ENCODE measurements at regions not wholly inside any gene's neighbourhood (a gene's known extent, or its start where the extent isn't known, plus 50 kb on each side); places are given as distances from the start of the nearest gene placed in this dataset.

GRCh38 chr7:94261067-94261466 lies 133.6 kb upstream of the COL1A2 start:
- DNase-seq (no peak), ATAC-seq (no peak)
- ChIA-PET CTCF (no interaction called here), POLR2A (ENCODE audit: unreplicated experiment) (no interaction called here)
- no peak overlapping the region for H3K4me3 ChIP-seq (ENCODE audit: low read length)
- no peaks in the 10 kb centered on the region for H3K36me3 ChIP-seq (ENCODE audit: low read depth, low read length)
- no peaks in the 10 kb centered on the region for H3K79me2 ChIP-seq (ENCODE audit: low read length)
- H3K9me2 ChIP-seq (replicated peaks; ENCODE audit: low read length) = no peaks in the 10 kb centered on the region
- no peak overlapping the region for H3K27ac ChIP-seq (ENCODE audit: low read length)
- peaks cover 13% of the 10 kb centered on the region; the same call in 1 of the 2 replicates for H3K27me3 ChIP-seq (ENCODE audit: low read length)
- no peak overlapping the region for H2AFZ ChIP-seq (ENCODE audit: low read length)
- TF ChIP-seq EZH2phosphoT487 (IDR thresholded peaks at IDR 0.05; ENCODE audit: borderline replicate concordance, low read length) = no peak
- TF ChIP-seq EZH2 (IDR thresholded peaks at IDR 0.05; ENCODE audit: low read length, unreplicated experiment) = no peak
- TF ChIP-seq CTCF (conservative IDR thresholded peaks at IDR 0.05; ENCODE audit: low read depth, low read length) = no peak
- H3K9ac ChIP-seq (ENCODE audit: low read length) = no peak overlapping the region
- H4K20me1 ChIP-seq (ENCODE audit: low read length) = no peaks in the 10 kb centered on the region
- H3K9me3 ChIP-seq (ENCODE audit: low read length) = no peaks in the 10 kb centered on the region
- BruUV-seq (replicated peaks) = no TSS peak
- no peaks in the 10 kb centered on the region for H3F3A ChIP-seq (ENCODE audit: low read length, unreplicated experiment)
- H3K4me2 ChIP-seq (ENCODE audit: low read length) = no peak overlapping the region
- intact Hi-C loops (cut with micrococcal nuclease) = no loop called here
- H3K4me1 ChIP-seq (ENCODE audit: insufficient read depth, low read length) = no peaks in the 10 kb centered on the region

GRCh38 chr7:94264756-94265155 lies 129.9 kb upstream of the COL1A2 start:
- Histone ChIP-seq H3K9me3 (ENCODE audit: low read length) (no peaks in the 10 kb centered on the region), H3F3A (ENCODE audit: low read length, unreplicated experiment) (no peaks in the 10 kb centered on the region), H2AFZ (ENCODE audit: low read length) (no peak overlapping the region), H3K4me1 (ENCODE audit: insufficient read depth, low read length) (no peaks in the 10 kb centered on the region), H3K4me2 (ENCODE audit: low read length) (no peak overlapping the region), H3K79me2 (ENCODE audit: low read length) (no peaks in the 10 kb centered on the region), H4K20me1 (ENCODE audit: low read length) (no peaks in the 10 kb centered on the region), H3K36me3 (ENCODE audit: low read depth, low read length) (no peaks in the 10 kb centered on the region), H3K9me2 (replicated peaks; ENCODE audit: low read length) (no peaks in the 10 kb centered on the region), H3K27me3 (ENCODE audit: low read length) (0 out of 2 replicates have a peak, but pooled peaks cover 4% of the 10 kb centered on the region), H3K27ac (ENCODE audit: low read length) (no peak overlapping the region), H3K4me3 (ENCODE audit: low read length) (no peak overlapping the region), H3K9ac (ENCODE audit: low read length) (no peak overlapping the region)
- TF ChIP-seq EZH2 (IDR thresholded peaks at IDR 0.05; ENCODE audit: low read length, unreplicated experiment) (no peak), CTCF (conservative IDR thresholded peaks at IDR 0.05; ENCODE audit: low read depth, low read length) (no peak), EZH2phosphoT487 (IDR thresholded peaks at IDR 0.05; ENCODE audit: borderline replicate concordance, low read length) (no peak)
- ChIA-PET CTCF (no interaction called here), POLR2A (ENCODE audit: unreplicated experiment) (no interaction called here)
- no TSS peak for BruUV-seq (replicated peaks)
- DNase-seq (no peak), ATAC-seq (no peak)
- intact Hi-C loops (cut with micrococcal nuclease) = no loop called here

- H3K9me3 ChIP-seq (ENCODE audit: low read length) = no peaks in the 10 kb centered on the region
- no peak overlapping the region for H3K27ac ChIP-seq (ENCODE audit: low read length)
- intact Hi-C loops (cut with micrococcal nuclease) = no loop called here
- no peak overlapping the region for H3K4me3 ChIP-seq (ENCODE audit: low read length)
- CTCF ChIA-PET = no interaction called here
- no peak overlapping the region for H2AFZ ChIP-seq (ENCODE audit: low read length)
- H4K20me1 ChIP-seq (ENCODE audit: low read length) = no peaks in the 10 kb centered on the region
- H3K4me1 ChIP-seq (ENCODE audit: insufficient read depth, low read length) = no peaks in the 10 kb centered on the region
- H3F3A ChIP-seq (ENCODE audit: low read length, unreplicated experiment) = no peaks in the 10 kb centered on the region
- no peaks in the 10 kb centered on the region for H3K79me2 ChIP-seq (ENCODE audit: low read length)
- ATAC-seq (no peak), DNase-seq (no peak)
- H3K9ac ChIP-seq (ENCODE audit: low read length) = no peak overlapping the region
- POLR2A ChIA-PET (ENCODE audit: unreplicated experiment) = no interaction called here
- H3K9me2 ChIP-seq (replicated peaks; ENCODE audit: low read length) = no peaks in the 10 kb centered on the region
- H3K27me3 ChIP-seq (ENCODE audit: low read length) = 0 out of 2 replicates have a peak, but pooled peaks cover 4% of the 10 kb centered on the region
- no peak for TF ChIP-seq CTCF (conservative IDR thresholded peaks at IDR 0.05; ENCODE audit: low read depth, low read length)
- TF ChIP-seq EZH2phosphoT487 (IDR thresholded peaks at IDR 0.05; ENCODE audit: borderline replicate concordance, low read length) = no peak
- no peak for TF ChIP-seq EZH2 (IDR thresholded peaks at IDR 0.05; ENCODE audit: low read length, unreplicated experiment)
- BruUV-seq (replicated peaks) = no TSS peak
- H3K36me3 ChIP-seq (ENCODE audit: low read depth, low read length) = no peaks in the 10 kb centered on the region
- no peak overlapping the region for H3K4me2 ChIP-seq (ENCODE audit: low read length)
Observed at GRCh38 chr7:94265456-94265855, 129.2 kb upstream of the COL1A2 start.
